Right cardiac atrium (tissue), 5 donors: ENCODE measurements at regions not wholly inside any gene's neighbourhood (a gene's known extent, or its start where the extent isn't known, plus 50 kb on each side); places are given as distances from the start of the nearest gene placed in this dataset.
A peak's percentile ranks its signal among the peaks of the same experiment; 100 is the strongest.

Experiments used
- ATAC-seq, 2 donors: fragments of 200-7000 bp; cut with Tn5 transposase; one replicate each; pipeline versions ENCODE4 v1.8.0 to v1.9.1; 2020; ENCODE audit warnings: moderate library complexity in 2 of 2, mild to moderate bottlenecking in 1 of 2
- DNase-seq, 3 donors: peaks; one replicate each; pipeline ENCODE4 v3.0.0-alpha.2; 2020
- H3K27ac ChIP-seq: one replicate; pipeline ENCODE4 v1.5.1; 2013; ENCODE audit warnings: mild to moderate bottlenecking, low read length, control low read depth, moderate library complexity
- H3K27me3 ChIP-seq: one replicate; pipeline ENCODE4 v1.6.1; 2013; ENCODE audit not compliant: control insufficient read depth, insufficient read depth
- H3K4me1 ChIP-seq: one replicate; pipeline ENCODE4 v1.6.1; 2013; ENCODE audit warnings: low read length; ENCODE audit not compliant: control insufficient read depth, insufficient read depth
- H3K4me3 ChIP-seq: one replicate; pipeline ENCODE4 v1.5.1; 2013; ENCODE audit warnings: low read length, control low read depth
- H3K9me3 ChIP-seq: one replicate; pipeline ENCODE4 v1.6.1; 2013; ENCODE audit warnings: low read length; ENCODE audit not compliant: control insufficient read depth
- WGBS: extraction: QIAGEN DNeasy Blood & Tissue Kit; methylation state at CpG from one replicate; pipeline ENCODE4 v1.1.7; 2013; 5-methylcytosine and 5-hydroxymethylcytosine counted together
- intact Hi-C, 4 donors: fragments of 100-400 bp; cut with DNase I; formaldehyde crosslinking; loops; one replicate each; pipeline versions ENCODE4 v1.11.0 to v1.14.0; 2022 to 2023
- donor health status: healthy with polysubstance abuse.
- donor health status: DM: no; HTN: yes; CAD: no.
- donor health status: DM: no; HTN: no; CAD: no.
- donor health status: DM: no; HTN: yes; CAD: no; lungs with severe emphysema.
- donor health status: DM: yes; HTN: yes; CAD: no.

DNA sequence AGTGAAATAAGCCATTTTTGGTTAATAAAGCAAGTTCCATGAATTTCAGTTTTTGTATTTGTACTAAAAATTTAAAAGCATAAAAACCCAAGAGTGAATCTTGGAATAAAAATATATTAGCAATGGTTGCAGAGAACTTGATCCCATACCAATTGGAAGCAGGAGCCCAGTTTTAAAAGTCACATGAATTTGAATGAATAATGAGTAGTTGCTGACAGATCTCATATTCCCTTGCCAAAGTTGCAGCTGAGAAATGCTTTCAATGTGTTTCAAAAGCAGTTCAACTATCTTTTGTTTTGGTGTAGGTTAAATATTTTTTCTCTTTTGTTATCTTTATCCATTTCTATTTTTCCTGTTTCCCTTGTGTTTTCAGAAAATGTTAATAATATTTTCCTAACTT is 818.6 kb downstream of the CDH18 start:
- no peaks in the 10 kb centered on the region for H3K4me1 ChIP-seq
- intact Hi-C loops, result no loop called here

DNA sequence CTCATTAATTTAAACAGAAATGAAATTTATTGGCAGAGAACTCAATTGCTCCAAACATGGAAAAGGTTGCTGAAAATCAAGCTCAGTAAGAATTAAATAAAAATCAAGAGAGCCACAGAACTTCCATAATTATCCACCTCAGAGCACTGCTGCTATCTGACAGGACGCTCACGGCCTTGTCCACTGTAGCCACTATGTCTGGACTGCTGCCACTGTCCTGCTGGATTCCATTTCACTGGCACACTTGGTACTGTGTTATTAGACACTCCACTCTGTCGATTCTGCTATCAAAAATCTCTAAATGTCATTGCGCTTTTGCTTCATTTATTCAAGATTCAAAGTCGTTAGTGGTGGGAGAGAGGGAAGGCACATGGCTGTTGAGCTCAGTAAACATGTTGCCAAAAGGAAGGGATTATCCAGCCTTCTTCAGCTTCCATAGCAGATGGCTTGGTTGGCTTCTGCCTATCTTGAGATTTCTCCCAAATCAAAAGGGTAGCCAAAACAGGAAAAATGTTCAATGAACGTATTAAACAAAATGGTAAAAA is 815.0 kb downstream of the CDH18 start:
- no peaks in the 10 kb centered on the region for H3K4me1 ChIP-seq
- H3K27ac ChIP-seq, result no peak overlapping the region
- no peaks in the 10 kb centered on the region for H3K27me3 ChIP-seq
- intact Hi-C loops, result no loop called here
- no peaks in the 10 kb centered on the region for H3K9me3 ChIP-seq
- WGBS, result 61% methylated on average over 6 of the region's 6 CpGs
- no peak overlapping the region for H3K4me3 ChIP-seq
- DNase-seq, result peak in 1 of 3 donors; percentile 49
- ATAC-seq, result peak in 1 of 2 donors; percentile 73

More for the DNA sequence above, 818.6 kb downstream of the CDH18 start:
- DNase-seq (no peak), ATAC-seq (no peak)
- Histone ChIP-seq H3K4me3 (no peak overlapping the region), H3K27me3 (no peaks in the 10 kb centered on the region), H3K9me3 (no peaks in the 10 kb centered on the region), H3K27ac (no peak overlapping the region)

GRCh38 chr5:19175776-19176570 is 812.0 kb downstream of the CDH18 start:
- no peak for ATAC-seq
- H3K9me3 ChIP-seq, result no peaks in the 10 kb centered on the region
- H3K4me3 ChIP-seq, result no peak overlapping the region
- intact Hi-C loops, result no loop called here
- H3K4me1 ChIP-seq, result no peaks in the 10 kb centered on the region
- H3K27ac ChIP-seq, result no peak overlapping the region
- no peaks in the 10 kb centered on the region for H3K27me3 ChIP-seq
- WGBS, result 38% methylated on average over 3 of the region's 3 CpGs
- no peak for DNase-seq

GRCh38 chr5:19179571-19179970 is 808.4 kb downstream of the CDH18 start:
- Histone ChIP-seq H3K27me3 (no peaks in the 10 kb centered on the region), H3K4me1 (no peaks in the 10 kb centered on the region), H3K27ac (no peak overlapping the region), H3K9me3 (peaks cover 2% of the 10 kb centered on the region), H3K4me3 (no peak overlapping the region)
- intact Hi-C loops, result no loop called here
- ATAC-seq (no peak), DNase-seq (no peak)
- WGBS, result 23% methylated on average over 1 of the region's 1 CpG

GRCh38 chr5:19189176-19189575 is 798.8 kb downstream of the CDH18 start:
- peaks cover 3% of the 10 kb centered on the region for H3K9me3 ChIP-seq
- no peaks in the 10 kb centered on the region for H3K4me1 ChIP-seq
- H3K27ac ChIP-seq, result no peak overlapping the region
- ATAC-seq (no peak), DNase-seq (no peak)
- H3K27me3 ChIP-seq, result no peaks in the 10 kb centered on the region
- 46% methylated on average over 2 of the region's 2 CpGs for whole genome bisulfite sequencing
- intact Hi-C loops, result no loop called here
- no peak overlapping the region for H3K4me3 ChIP-seq

DNA sequence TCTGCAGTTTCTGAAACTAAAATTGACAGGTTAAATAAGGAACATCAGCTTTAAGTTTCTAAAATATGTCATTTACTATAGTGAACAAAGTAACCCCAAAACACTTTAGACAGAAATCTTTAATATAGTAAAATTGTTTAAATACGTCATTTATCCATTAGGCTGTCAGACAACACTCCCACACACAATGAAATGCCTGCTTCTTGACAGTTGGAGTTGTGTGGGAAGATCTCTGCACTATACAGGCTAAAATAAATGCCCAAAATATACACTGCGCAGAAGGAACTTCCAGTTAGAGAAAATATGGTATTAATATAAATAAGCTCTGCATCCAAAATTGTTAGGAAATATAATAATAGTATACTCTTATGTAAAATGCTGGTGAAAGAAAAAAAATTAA is 794.4 kb downstream of the CDH18 start:
- 70% methylated on average over 2 of the region's 2 CpGs for WGBS
- Histone ChIP-seq H3K27me3 (peaks cover 2% of the 10 kb centered on the region), H3K4me3 (no peak overlapping the region), H3K9me3 (no peaks in the 10 kb centered on the region), H3K27ac (no peak overlapping the region), H3K4me1 (no peaks in the 10 kb centered on the region)
- ATAC-seq (no peak), DNase-seq (no peak)
- intact Hi-C loops, result no loop called here

- ATAC-seq (no peak), DNase-seq (no peak)
- no peak overlapping the region for H3K4me3 ChIP-seq
- intact Hi-C loops, result no loop called here
- H3K9me3 ChIP-seq, result peaks cover 2% of the 10 kb centered on the region
- peaks cover 2% of the 10 kb centered on the region for H3K27me3 ChIP-seq
- no peak overlapping the region for H3K27ac ChIP-seq
- H3K4me1 ChIP-seq, result no peaks in the 10 kb centered on the region
Observed at GRCh38 chr5:19196631-19197030, 791.4 kb downstream of the CDH18 start.

GRCh38 chr5:19200251-19200650 is 787.7 kb downstream of the CDH18 start:
- Histone ChIP-seq H3K4me1 (no peaks in the 10 kb centered on the region), H3K27me3 (peaks cover 2% of the 10 kb centered on the region), H3K4me3 (no peak overlapping the region), H3K27ac (no peak overlapping the region), H3K9me3 (peaks cover 4% of the 10 kb centered on the region)
- intact Hi-C loops, result no loop called here
- WGBS, result 90% methylated on average over 6 of the region's 6 CpGs
- ATAC-seq (no peak), DNase-seq (no peak)

DNA sequence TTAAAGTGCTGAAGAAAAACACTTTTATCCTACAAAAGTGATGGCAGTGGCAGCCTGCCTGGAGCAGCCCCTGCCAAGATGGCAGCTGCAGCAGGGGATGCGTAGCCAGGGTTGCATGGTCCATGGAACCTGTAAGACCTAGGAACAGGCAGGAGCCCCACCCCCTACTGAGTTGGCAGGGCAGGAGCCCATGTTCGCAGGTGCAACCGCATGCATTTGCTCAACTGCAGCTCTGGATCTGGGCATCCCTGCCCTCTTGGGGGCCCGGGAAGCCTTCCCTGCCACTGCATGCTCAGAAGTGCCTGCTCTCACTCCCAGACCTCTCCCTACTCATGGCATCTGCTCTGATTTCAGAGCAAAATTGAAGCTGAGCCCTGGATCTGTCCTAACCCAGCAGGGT is 779.6 kb downstream of the CDH18 start:
- peaks cover 4% of the 10 kb centered on the region for H3K9me3 ChIP-seq
- peak in 1 of 3 donors; percentile 30 for DNase-seq
- H3K27ac ChIP-seq, result no peak overlapping the region
- no peaks in the 10 kb centered on the region for H3K27me3 ChIP-seq
- no peaks in the 10 kb centered on the region for H3K4me1 ChIP-seq
- intact Hi-C loops, result no loop called here
- WGBS, result 83% methylated on average over 4 of the region's 4 CpGs
- H3K4me3 ChIP-seq, result no peak overlapping the region
- ATAC-seq, result no peak

DNA sequence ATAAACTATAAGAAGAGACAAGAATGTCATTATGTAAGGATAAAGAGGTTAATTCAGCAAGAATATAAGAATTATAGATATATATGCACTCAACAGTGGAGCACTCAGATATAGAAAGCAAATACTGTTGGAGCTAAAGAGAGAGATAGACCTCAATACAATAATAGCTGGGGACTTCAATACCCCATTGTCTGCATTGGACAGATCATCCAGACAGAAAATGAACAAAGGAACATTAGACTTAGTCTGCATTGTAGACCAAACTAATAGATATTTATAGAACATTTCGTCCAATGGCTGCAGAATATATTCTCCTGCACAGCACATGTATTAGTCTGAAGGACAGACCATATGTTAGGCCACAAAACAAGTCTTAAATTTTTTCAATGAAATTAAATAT is 777.1 kb downstream of the CDH18 start:
- Histone ChIP-seq H3K4me3 (no peak overlapping the region), H3K27me3 (no peaks in the 10 kb centered on the region), H3K4me1 (no peaks in the 10 kb centered on the region), H3K9me3 (peaks cover 4% of the 10 kb centered on the region), H3K27ac (no peak overlapping the region)
- DNase-seq (no peak), ATAC-seq (no peak)
- intact Hi-C loops, result no loop called here
- 67% methylated on average over 1 of the region's 1 CpG for WGBS

DNA sequence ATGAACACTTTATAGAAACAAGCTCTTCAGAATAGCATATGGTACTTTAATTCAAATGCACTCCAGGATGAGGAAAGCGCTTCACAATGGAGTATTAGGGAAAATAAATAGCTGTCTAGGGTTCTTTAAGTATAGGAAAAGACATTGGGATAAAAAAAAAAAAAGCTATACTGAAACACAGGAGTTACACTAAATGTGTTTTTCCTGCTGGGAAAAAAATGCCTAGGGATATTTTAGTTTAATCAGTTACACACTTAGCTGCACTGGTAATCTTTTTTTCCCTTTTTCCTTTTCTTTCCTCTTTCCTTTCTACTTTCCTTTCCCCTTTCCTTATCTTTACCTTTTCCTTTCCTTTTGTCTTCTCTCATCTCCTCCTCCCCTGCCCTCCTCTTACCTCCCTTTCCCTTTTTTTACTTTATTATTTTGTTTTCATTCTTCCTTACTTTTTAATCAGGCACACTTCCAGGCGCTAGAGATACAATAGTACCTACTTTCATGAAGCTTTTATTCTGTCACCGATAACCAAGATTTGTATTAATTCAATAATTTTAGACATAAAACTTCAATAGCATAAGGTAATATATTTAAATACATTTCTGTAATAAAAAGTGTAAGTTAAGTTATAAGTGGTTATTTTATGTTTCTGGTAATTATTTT is 758.7 kb downstream of the CDH18 start:
- 81% methylated on average over 3 of the region's 3 CpGs for WGBS
- H3K4me3 ChIP-seq, result no peak overlapping the region
- no peaks in the 10 kb centered on the region for H3K27me3 ChIP-seq
- no peak overlapping the region for H3K27ac ChIP-seq
- H3K4me1 ChIP-seq, result no peaks in the 10 kb centered on the region
- no peak for ATAC-seq
- peaks cover 2% of the 10 kb centered on the region for H3K9me3 ChIP-seq
- DNase-seq, result no peak
- intact Hi-C loops, result no loop called here
